PC-3 (cell line): ENCODE measurements at regions not wholly inside any gene's neighbourhood (a gene's known extent, or its start where the extent isn't known, plus 50 kb on each side); places are given as distances from the start of the nearest gene placed in this dataset.
"Not testable (repeated sequence)": the region's sequence is repeated elsewhere in the genome, so short reads cannot be mapped to it uniquely, and the experiment has no call there.

Experiments used
- ATAC-seq: fragments of 200-7000 bp; cut with Tn5 transposase; 2 replicates; pipeline ENCODE4 v1.9.1; 2020; ENCODE audit warnings: mild to moderate bottlenecking, moderate library complexity
- BruUV-seq: library from RNA; stranded (reverse); fragments of 400-500 nt; replicated peaks from 2 replicates; lab custom pipeline; 2021; lab: Mats Ljungman, UMichigan
- CTCF ChIA-PET: fragments of 300-600 bp; sonication (Branson Sonifier 250); formaldehyde crosslinking; loops from one replicate; lab custom pipeline; 2022; ENCODE audit warnings: antibody characterized with exemption; lab: Charles Lee
- POLR2A ChIA-PET: fragments of 300-600 bp; sonication (Branson Sonifier 250); formaldehyde crosslinking; loops from one replicate; lab custom pipeline; 2022; ENCODE audit warnings: antibody characterized with exemption; ENCODE audit not compliant: unreplicated experiment; lab: Charles Lee
- DNase-seq: peaks from one replicate; pipeline ENCODE4 v3.0.0-alpha.2; 2015
- H2AFZ ChIP-seq: fragments of 300-600 bp; sonication (generic); 2 replicates; pipeline ENCODE4 v1.6.0; 2016; ENCODE audit warnings: antibody characterized with exemption, low read length
- H3F3A ChIP-seq: fragments of 300-600 bp; sonication (generic); one replicate; pipeline ENCODE4 v1.6.0; 2017; ENCODE audit warnings: antibody characterized with exemption, low read length, control low read depth, mild to moderate bottlenecking; ENCODE audit not compliant: unreplicated experiment
- H3K27ac ChIP-seq: fragments of 300-600 bp; sonication (generic); 2 replicates; pipeline ENCODE4 v1.5.1; 2016; ENCODE audit warnings: mild to moderate bottlenecking, low read length
- H3K27me3 ChIP-seq: fragments of 300-600 bp; sonication (generic); 2 replicates; pipeline ENCODE4 v1.6.1; 2016; ENCODE audit warnings: low read length, mixed read lengths
- H3K36me3 ChIP-seq: fragments of 300-600 bp; sonication (generic); 2 replicates; pipeline ENCODE4 v1.6.1; 2016; ENCODE audit warnings: low read depth, mixed run types, low read length, mixed read lengths
- H3K4me1 ChIP-seq: fragments of 300-600 bp; sonication (generic); 2 replicates; pipeline ENCODE4 v1.5.1; 2016; ENCODE audit warnings: low read length; ENCODE audit not compliant: insufficient read depth
- H3K4me2 ChIP-seq: fragments of 300-600 bp; sonication (generic); 2 replicates; pipeline ENCODE4 v1.6.0; 2016; ENCODE audit warnings: low read length
- H3K4me3 ChIP-seq: fragments of 300-600 bp; sonication (generic); 2 replicates; pipeline ENCODE4 v1.5.1; 2016; ENCODE audit warnings: mild to moderate bottlenecking, low read length, mixed read lengths
- H3K79me2 ChIP-seq: fragments of 300-600 bp; sonication (generic); 2 replicates; pipeline ENCODE4 v1.6.1; 2017; ENCODE audit warnings: low read length, mixed read lengths
- H3K9ac ChIP-seq: fragments of 300-600 bp; sonication (generic); 2 replicates; pipeline ENCODE4 v1.6.0; 2016; ENCODE audit warnings: mild to moderate bottlenecking, low read length
- H3K9me2 ChIP-seq: fragments of 300-600 bp; sonication (generic); replicated peaks from 2 replicates; pipeline ENCODE4 v1.6.1; 2016; ENCODE audit warnings: mixed run types, low read length, mixed read lengths
- H3K9me3 ChIP-seq: fragments of 300-600 bp; sonication (generic); 2 replicates; pipeline ENCODE4 v1.6.1; 2016; ENCODE audit warnings: low read length, mixed read lengths
- H4K20me1 ChIP-seq: fragments of 300-600 bp; sonication (generic); 2 replicates; pipeline ENCODE4 v1.6.1; 2016; ENCODE audit warnings: low read length, mixed read lengths
- EZH2 ChIP-seq: fragments of 300-600 bp; sonication (generic); IDR thresholded peaks from one replicate; pipeline ENCODE4 v1.6.1; 2017; ENCODE audit warnings: antibody characterized with exemption, mild to moderate bottlenecking, low read length; ENCODE audit not compliant: unreplicated experiment
- EZH2phosphoT487 ChIP-seq: fragments of 300-600 bp; sonication (generic); IDR thresholded peaks from 2 replicates; pipeline ENCODE4 v1.6.1; 2018; ENCODE audit warnings: mild to moderate bottlenecking, antibody characterized with exemption, low read length, borderline replicate concordance
- intact Hi-C: fragments of 100-400 bp; cut with micrococcal nuclease; formaldehyde crosslinking; loops from 2 replicates; pipeline ENCODE4 v1.9.0; 2023
- TF ChIP-seq, protein P1 (sequence below): fragments of 300-600 bp; sonication (generic); conservative IDR thresholded peaks from 2 replicates; pipeline ENCODE4 v1.5.1; 2017; ENCODE audit warnings: antibody characterized with exemption, low read depth, mild to moderate bottlenecking, low read length

DNA sequence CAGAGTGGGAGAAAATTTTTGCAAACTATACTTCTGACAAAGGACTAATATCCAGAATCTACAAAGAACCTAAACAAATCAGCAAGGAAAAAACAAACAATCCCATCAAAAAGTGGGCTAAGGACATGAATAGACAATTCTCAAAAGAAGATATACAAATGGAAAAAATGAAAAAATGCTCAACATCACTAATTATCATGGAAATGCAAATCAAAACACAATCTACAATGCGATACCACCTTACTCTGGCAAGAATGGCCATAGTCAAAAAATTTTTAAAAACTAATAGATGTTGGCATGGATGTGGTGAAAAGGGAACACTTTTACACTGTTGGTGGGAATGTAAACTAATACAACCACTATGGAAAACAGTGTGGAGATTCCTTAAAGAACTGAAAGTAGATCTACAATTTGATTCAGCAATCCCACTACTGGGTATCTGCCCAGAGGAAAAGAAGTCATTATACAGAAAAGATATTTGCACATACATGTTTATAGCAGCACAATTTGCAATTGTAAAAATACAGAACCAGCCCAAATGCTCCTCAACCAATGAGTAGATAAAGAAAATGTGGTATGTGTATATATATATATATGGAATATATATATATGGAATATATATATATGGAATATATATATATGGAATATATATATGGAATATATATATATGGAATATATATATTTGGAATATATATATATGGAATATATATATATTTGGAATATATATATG is 141.2 kb upstream of the P2RY1 start:
- H2AFZ ChIP-seq, POLR2A ChIA-PET, H3K36me3 ChIP-seq, H3K9ac ChIP-seq, H3K27me3 ChIP-seq, CTCF ChIA-PET, H3F3A ChIP-seq, H3K4me1 ChIP-seq, ATAC-seq, H3K79me2 ChIP-seq, H3K27ac ChIP-seq, H3K9me3 ChIP-seq, H3K4me3 ChIP-seq, H3K4me2 ChIP-seq, H4K20me1 ChIP-seq, DNase-seq, BruUV-seq, H3K9me2 ChIP-seq: not testable (repeated sequence)
- intact Hi-C loops = loop anchor here (2.0 kb wide), 1 partner anchor 267 kb away; no protein-coding TSS in a partner anchor

DNA sequence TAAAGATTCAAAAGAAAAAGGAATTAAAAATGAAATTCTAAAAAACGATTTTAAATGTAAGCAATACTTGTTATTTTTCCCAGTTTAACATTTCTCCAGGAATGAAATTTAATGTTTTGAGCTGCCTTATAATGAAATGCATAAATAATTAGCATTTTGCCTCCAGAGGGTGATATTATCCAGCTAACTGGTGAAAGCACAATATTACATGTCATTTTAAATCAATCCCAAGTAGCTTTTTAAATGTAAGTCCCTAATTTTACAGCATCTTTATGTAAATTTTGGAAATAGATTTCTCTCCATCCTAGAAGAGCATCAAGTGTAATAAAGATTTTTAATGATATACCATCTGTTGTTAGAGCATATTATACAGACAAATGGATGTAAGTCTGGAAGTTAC is 139.1 kb upstream of the P2RY1 start:
- TF ChIP-seq EZH2 = no peak
- no peak for TF ChIP-seq EZH2phosphoT487
- TF ChIP-seq, protein P1, sequence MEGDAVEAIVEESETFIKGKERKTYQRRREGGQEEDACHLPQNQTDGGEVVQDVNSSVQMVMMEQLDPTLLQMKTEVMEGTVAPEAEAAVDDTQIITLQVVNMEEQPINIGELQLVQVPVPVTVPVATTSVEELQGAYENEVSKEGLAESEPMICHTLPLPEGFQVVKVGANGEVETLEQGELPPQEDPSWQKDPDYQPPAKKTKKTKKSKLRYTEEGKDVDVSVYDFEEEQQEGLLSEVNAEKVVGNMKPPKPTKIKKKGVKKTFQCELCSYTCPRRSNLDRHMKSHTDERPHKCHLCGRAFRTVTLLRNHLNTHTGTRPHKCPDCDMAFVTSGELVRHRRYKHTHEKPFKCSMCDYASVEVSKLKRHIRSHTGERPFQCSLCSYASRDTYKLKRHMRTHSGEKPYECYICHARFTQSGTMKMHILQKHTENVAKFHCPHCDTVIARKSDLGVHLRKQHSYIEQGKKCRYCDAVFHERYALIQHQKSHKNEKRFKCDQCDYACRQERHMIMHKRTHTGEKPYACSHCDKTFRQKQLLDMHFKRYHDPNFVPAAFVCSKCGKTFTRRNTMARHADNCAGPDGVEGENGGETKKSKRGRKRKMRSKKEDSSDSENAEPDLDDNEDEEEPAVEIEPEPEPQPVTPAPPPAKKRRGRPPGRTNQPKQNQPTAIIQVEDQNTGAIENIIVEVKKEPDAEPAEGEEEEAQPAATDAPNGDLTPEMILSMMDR = no peak
- Histone ChIP-seq H3K9ac (no peak overlapping the region), H3K9me2 (no peaks in the 10 kb centered on the region), H2AFZ (no peak overlapping the region), H3K9me3 (no peaks in the 10 kb centered on the region), H3K27ac (no peak overlapping the region), H3K36me3 (no peaks in the 10 kb centered on the region), H3K4me1 (no peaks in the 10 kb centered on the region), H3K27me3 (no peaks in the 10 kb centered on the region), H3K4me2 (no peak overlapping the region), H3K4me3 (no peak overlapping the region), H4K20me1 (no peaks in the 10 kb centered on the region), H3F3A (no peaks in the 10 kb centered on the region), H3K79me2 (no peaks in the 10 kb centered on the region)
- DNase-seq (no peak), ATAC-seq (no peak)
- CTCF ChIA-PET = interaction anchor here (0.7 to 0.8 kb wide), 2 partner anchors 139 to 883 kb away, joined by 3 read pairs; partner anchors contain the start of gene P2RY1
- intact Hi-C loops = loop anchor here (2.0 to 5.0 kb wide), 4 partner anchors 141 to 326 kb away; partner anchors contain the start of gene P2RY1
- POLR2A ChIA-PET = no interaction called here
- BruUV-seq = no TSS peak

DNA sequence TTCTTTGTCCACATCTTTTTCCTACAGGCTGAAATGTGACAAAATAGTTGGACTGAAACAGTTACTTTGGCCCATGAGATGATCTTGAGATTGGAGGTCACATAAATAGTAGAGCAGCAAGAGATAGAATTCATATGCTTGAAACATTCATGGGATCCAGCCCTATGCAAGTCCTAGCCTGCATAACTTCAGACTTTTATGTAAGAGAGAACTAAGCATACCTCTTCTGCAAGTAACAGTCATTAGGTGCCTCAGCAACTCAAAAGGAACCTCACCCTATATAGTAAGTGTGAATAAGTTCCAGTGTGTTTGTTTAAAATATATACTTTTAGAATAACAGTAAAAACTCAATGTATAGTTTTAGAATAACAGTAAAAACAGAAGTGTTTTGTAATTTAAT is 138.0 kb upstream of the P2RY1 start:
- DNase-seq = no peak
- Histone ChIP-seq H3K27ac (no peak overlapping the region), H4K20me1 (no peaks in the 10 kb centered on the region), H3K4me3 (no peak overlapping the region), H3K9me2 (no peaks in the 10 kb centered on the region), H3K4me2 (no peak overlapping the region), H3K9me3 (no peaks in the 10 kb centered on the region), H3K4me1 (no peaks in the 10 kb centered on the region), H3K9ac (no peak overlapping the region), H2AFZ (no peak overlapping the region), H3K27me3 (no peaks in the 10 kb centered on the region), H3K79me2 (no peaks in the 10 kb centered on the region), H3K36me3 (no peaks in the 10 kb centered on the region), H3F3A (no peaks in the 10 kb centered on the region)
- no peak for ATAC-seq
- POLR2A ChIA-PET = no interaction called here
- TF ChIP-seq EZH2phosphoT487 = no peak
- TF ChIP-seq, protein P1 = no peak
- TF ChIP-seq EZH2 = no peak
- intact Hi-C loops = loop anchor here (5.0 kb wide), 3 partner anchors 140 to 325 kb away; partner anchors contain the start of gene P2RY1
- no TSS peak for BruUV-seq
- CTCF ChIA-PET = interaction anchor here (0.6 kb wide), 1 partner anchor 10 kb away, joined by 3 read pairs; no protein-coding TSS in a partner anchor
